ENCODE measurements at regions not wholly inside any gene's neighbourhood (a gene's known extent, or its start where the extent isn't known, plus 50 kb on each side); places are given as distances from the start of the nearest gene placed in this dataset.

GRCh38 chr5:42982107-42982622 is 58.0 kb downstream of the ANXA2R start (continued):
- no peak for TF ChIP-seq HDAC8 (tag; IDR thresholded peaks at IDR 0.05)
- no peak for TF ChIP-seq ZSCAN29 (IDR thresholded peaks at IDR 0.05)
- TF ChIP-seq E2F8 (IDR thresholded peaks at IDR 0.05; ENCODE audit: low read depth, partially characterized antibody) = peak; percentile 34
- 0 out of 2 replicates have a peak, but pooled peaks have one; percentile 59 for TF ChIP-seq SMAD3 (CRISPR knock-in tag; conservative IDR thresholded peaks at IDR 0.05)
- 0 out of 2 replicates have a peak, but pooled peaks have one; percentile 21 for TF ChIP-seq FOSL1 (tag; conservative IDR thresholded peaks at IDR 0.05)
- no peak for TF ChIP-seq PBX2 (CRISPR knock-in tag; IDR thresholded peaks at IDR 0.05; ENCODE audit: low read depth)
- TF ChIP-seq PBX2 (tag; conservative IDR thresholded peaks at IDR 0.05; ENCODE audit: low read depth) = no peak; the same call in 1 of the 2 replicates
- TF ChIP-seq ARID1B (IDR thresholded peaks at IDR 0.05) = peak; percentile 86
- TF ChIP-seq ZKSCAN8 (CRISPR knock-in tag; IDR thresholded peaks at IDR 0.05) = no peak
- TF ChIP-seq PRDM10 (IDR thresholded peaks at IDR 0.05; ENCODE audit: partially characterized antibody) = no peak
- TF ChIP-seq BRD9 (IDR thresholded peaks at IDR 0.05; ENCODE audit: low read depth, partially characterized antibody) = peak; percentile 36
- TF ChIP-seq ADNP (tag; IDR thresholded peaks at IDR 0.05) = no peak
- TF ChIP-seq ZNF124 (CRISPR knock-in tag; IDR thresholded peaks at IDR 0.05) = no peak
- TF ChIP-seq FOXM1 (IDR thresholded peaks at IDR 0.05; ENCODE audit: low read depth) = no peak; the same call in 1 of the 2 replicates
- no peak for TF ChIP-seq FOXM1 (CRISPR knock-in tag; IDR thresholded peaks at IDR 0.05; ENCODE audit: low read depth)
- no peak for TF ChIP-seq HES1 (IDR thresholded peaks at IDR 0.05; ENCODE audit: low read depth)
- TF ChIP-seq MECOM (CRISPR knock-in tag; IDR thresholded peaks at IDR 0.05) = no peak
- TF ChIP-seq KLF13 (tag; IDR thresholded peaks at IDR 0.05; ENCODE audit: borderline replicate concordance, low read depth) = no peak
- TF ChIP-seq KHSRP (IDR thresholded peaks at IDR 0.05) = 0 out of 2 replicates have a peak, but pooled peaks have one; percentile 12
- no peak for TF ChIP-seq EP400 (IDR thresholded peaks at IDR 0.05)

Measured in K562 (cell line).